ENCODE measurements at regions not wholly inside any gene's neighbourhood (a gene's known extent, or its start where the extent isn't known, plus 50 kb on each side); places are given as distances from the start of the nearest gene placed in this dataset.

DNA sequence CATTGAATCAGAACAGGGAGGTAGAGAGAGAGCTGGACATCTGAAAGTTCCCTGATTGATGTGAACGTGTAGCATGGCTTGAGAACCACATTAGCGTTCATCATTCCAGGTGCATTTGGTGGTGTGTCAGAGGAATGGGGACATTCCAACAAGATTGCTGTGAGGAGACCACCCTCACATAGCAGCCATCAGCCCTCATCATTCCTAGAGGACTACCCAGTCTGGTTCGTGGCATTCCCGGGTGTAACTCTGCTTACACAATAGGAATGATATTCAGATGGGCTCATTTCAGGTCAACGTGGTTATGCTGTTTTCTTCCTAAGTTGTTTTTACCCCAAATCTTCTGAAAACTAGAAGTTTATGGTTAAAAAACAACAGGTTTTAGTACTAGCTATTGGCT is 62.2 kb upstream of the KLHL31 start:
- Mint-ChIP-seq H3K27ac (no peak overlapping the region), H3K27me3 (ENCODE audit: low read depth in 3 of 3) (peaks cover 3 to 9% (median 3%) of the 10 kb centered on the region in 3 donors), H3K36me3 (no peaks in the 10 kb centered on the region), H3K4me1 (peaks cover 21% of the 10 kb centered on the region), H3K4me3 (no peak overlapping the region), H3K9me3 (no peaks in the 10 kb centered on the region)
- DNase-seq, result no peak
- intact Hi-C loops (cut with micrococcal nuclease), result loop anchor here (2.0 to 10.0 kb wide), 3 partner anchors 233 to 553 kb away; no protein-coding TSS in a partner anchor
- Histone ChIP-seq H3K9me3 (replicated peaks in 1 of 2; ENCODE audit: control insufficient read depth in 1 of 2, insufficient read depth in 1 of 2, low read length in 2 of 2) (no peaks in the 10 kb centered on the region), H3K27me3 (ENCODE audit: control insufficient read depth in 2 of 2, insufficient read depth in 2 of 2, low read length in 2 of 2) (no peaks in the 10 kb centered on the region), H3K79me2 (ENCODE audit: insufficient read depth, low read length) (no peaks in the 10 kb centered on the region), H3K27ac (ENCODE audit: low read depth in 1 of 2, low read length in 2 of 2) (no peak overlapping the region), H2AFZ (ENCODE audit: insufficient read depth, low read depth, low read length, poor library complexity, severe bottlenecking) (no peak overlapping the region), H3K36me3 (replicated peaks in 1 of 2; ENCODE audit: control insufficient read depth in 1 of 2, insufficient read depth in 2 of 2, low read length in 2 of 2) (no peaks in the 10 kb centered on the region), H3K4me2 (replicated peaks; ENCODE audit: extremely low read depth, low read length, poor library complexity, severe bottlenecking) (no peak overlapping the region), H3K9ac (ENCODE audit: insufficient read depth, low read length, poor library complexity, severe bottlenecking) (no peak overlapping the region), H3K4me3 (replicated peaks in 1 of 3; ENCODE audit: low read depth in 2 of 3, low read length in 3 of 3) (no peak overlapping the region), H3K4me1 (ENCODE audit: control insufficient read depth in 1 of 2, insufficient read depth in 2 of 2, low read length in 2 of 2) (peaks cover 4 to 5% of the 10 kb centered on the region in 2 donors), H4K20me1 (ENCODE audit: insufficient read depth, low read length) (no peaks in the 10 kb centered on the region)
- WGBS (ENCODE audit: insufficient coverage), result 100% methylated on average over 1 of the region's 5 CpGs
- TF ChIP-seq, protein P1, sequence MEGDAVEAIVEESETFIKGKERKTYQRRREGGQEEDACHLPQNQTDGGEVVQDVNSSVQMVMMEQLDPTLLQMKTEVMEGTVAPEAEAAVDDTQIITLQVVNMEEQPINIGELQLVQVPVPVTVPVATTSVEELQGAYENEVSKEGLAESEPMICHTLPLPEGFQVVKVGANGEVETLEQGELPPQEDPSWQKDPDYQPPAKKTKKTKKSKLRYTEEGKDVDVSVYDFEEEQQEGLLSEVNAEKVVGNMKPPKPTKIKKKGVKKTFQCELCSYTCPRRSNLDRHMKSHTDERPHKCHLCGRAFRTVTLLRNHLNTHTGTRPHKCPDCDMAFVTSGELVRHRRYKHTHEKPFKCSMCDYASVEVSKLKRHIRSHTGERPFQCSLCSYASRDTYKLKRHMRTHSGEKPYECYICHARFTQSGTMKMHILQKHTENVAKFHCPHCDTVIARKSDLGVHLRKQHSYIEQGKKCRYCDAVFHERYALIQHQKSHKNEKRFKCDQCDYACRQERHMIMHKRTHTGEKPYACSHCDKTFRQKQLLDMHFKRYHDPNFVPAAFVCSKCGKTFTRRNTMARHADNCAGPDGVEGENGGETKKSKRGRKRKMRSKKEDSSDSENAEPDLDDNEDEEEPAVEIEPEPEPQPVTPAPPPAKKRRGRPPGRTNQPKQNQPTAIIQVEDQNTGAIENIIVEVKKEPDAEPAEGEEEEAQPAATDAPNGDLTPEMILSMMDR (IDR thresholded peaks at IDR 0.05), result no peak

DNA sequence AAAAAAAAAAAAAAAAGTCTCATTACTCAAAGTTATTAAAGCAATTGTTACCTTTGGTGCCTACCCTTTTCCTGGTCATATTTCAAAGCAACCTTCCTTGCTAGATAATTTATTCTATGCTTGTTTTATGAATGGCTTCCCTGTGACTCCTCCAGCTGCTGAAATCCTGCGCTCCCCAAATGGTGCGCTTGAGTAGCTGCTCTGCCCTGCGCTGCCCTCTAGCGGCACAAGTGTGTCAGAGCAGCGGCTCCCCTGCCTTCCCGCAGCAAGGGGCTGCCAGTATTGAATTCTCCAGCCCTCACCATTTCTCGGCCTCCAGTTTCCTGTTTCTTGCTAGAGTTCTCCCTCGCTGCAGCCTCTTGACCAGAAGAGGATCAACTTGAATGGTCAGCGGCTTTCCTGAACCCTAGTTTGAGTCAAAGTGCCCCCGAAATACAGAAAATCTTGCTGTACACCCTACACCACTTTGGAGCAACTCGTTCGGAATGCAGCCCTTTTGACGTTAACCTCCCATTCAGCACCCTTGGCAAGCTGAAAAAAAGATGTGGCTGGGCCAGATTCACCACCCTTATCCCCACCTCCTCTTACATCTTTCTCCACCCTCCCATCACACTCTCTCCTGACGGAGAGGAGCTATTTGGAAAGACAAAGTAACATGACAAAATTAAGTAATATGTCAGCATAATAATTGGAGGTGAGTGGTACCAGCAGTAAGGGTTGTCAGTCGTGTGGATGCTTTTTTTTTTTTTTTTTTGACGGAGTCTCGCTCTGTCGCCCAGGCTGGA is 60.4 kb upstream of the KLHL31 start:
- 23% methylated on average over 12 of the region's 18 CpGs for WGBS (ENCODE audit: insufficient coverage)
- H3K27ac Mint-ChIP-seq, result peak overlapping the region in 1 of 7 donors; percentile 80
- intact Hi-C loops (cut with micrococcal nuclease), result loop anchor here (2.0 to 10.0 kb wide), 3 partner anchors 231 to 551 kb away; no protein-coding TSS in a partner anchor

More for the DNA sequence above, 60.4 kb upstream of the KLHL31 start:
- Mint-ChIP-seq H3K27me3 (ENCODE audit: low read depth in 3 of 3) (peaks cover 3 to 9% (median 3%) of the 10 kb centered on the region in 3 donors), H3K4me3 (no peak overlapping the region), H3K9me3 (no peaks in the 10 kb centered on the region), H3K4me1 (peaks cover 15% of the 10 kb centered on the region), H3K36me3 (no peaks in the 10 kb centered on the region)
- Histone ChIP-seq H3K4me3 (replicated peaks in 1 of 3; ENCODE audit: low read depth in 2 of 3, low read length in 3 of 3) (no peak overlapping the region), H3K4me1 (ENCODE audit: control insufficient read depth in 1 of 2, insufficient read depth in 2 of 2, low read length in 2 of 2) (peaks cover 4 to 5% of the 10 kb centered on the region in 2 donors), H3K4me2 (replicated peaks; ENCODE audit: extremely low read depth, low read length, poor library complexity, severe bottlenecking) (no peak overlapping the region), H3K79me2 (ENCODE audit: insufficient read depth, low read length) (no peaks in the 10 kb centered on the region), H3K36me3 (replicated peaks in 1 of 2; ENCODE audit: control insufficient read depth in 1 of 2, insufficient read depth in 2 of 2, low read length in 2 of 2) (no peaks in the 10 kb centered on the region), H3K9me3 (replicated peaks in 1 of 2; ENCODE audit: control insufficient read depth in 1 of 2, insufficient read depth in 1 of 2, low read length in 2 of 2) (no peaks in the 10 kb centered on the region), H2AFZ (ENCODE audit: insufficient read depth, low read depth, low read length, poor library complexity, severe bottlenecking) (no peak overlapping the region), H3K27ac (ENCODE audit: low read depth in 1 of 2, low read length in 2 of 2) (no peak overlapping the region), H3K27me3 (ENCODE audit: control insufficient read depth in 2 of 2, insufficient read depth in 2 of 2, low read length in 2 of 2) (no peaks in the 10 kb centered on the region), H4K20me1 (ENCODE audit: insufficient read depth, low read length) (no peaks in the 10 kb centered on the region), H3K9ac (ENCODE audit: insufficient read depth, low read length, poor library complexity, severe bottlenecking) (no peak overlapping the region)
- TF ChIP-seq, protein P1 (IDR thresholded peaks at IDR 0.05), result peak; percentile 97
- DNase-seq, result peak; percentile 56 to 69 (median 64)
